C4-2B (cell line): ENCODE measurements at regions not wholly inside any gene's neighbourhood (a gene's known extent, or its start where the extent isn't known, plus 50 kb on each side); places are given as distances from the start of the nearest gene placed in this dataset.

Experiments
- ZFX ChIP-seq: fragments of 450-650 bp; IDR thresholded peaks from 2 replicates; pipeline ENCODE4 v1.6.1; 2017
- TF ChIP-seq, protein P1 (sequence below): fragments of 450-650 bp; conservative IDR thresholded peaks from 2 replicates; pipeline ENCODE4 v1.5.1; 2017; ENCODE audit warnings: mild to moderate bottlenecking

DNA sequence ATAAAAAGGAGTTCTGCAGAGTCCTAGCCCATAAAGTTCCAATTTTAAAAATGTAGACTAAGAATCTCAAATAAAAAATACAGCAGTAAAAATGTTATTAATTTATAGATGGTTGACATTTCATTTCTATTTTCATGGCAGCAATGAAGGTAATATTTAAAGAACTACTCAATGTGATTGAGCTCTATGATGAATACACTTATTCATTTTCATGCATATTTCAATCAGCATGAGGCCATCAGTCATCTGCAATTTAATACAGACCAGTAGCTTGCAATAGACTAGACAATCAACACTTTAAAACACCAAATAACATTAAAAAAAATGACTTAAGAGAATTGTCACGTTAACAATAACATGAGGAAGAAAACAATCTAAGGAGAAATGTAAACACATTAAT is 1295.8 kb upstream of the ALCAM start:
- TF ChIP-seq, protein P1, sequence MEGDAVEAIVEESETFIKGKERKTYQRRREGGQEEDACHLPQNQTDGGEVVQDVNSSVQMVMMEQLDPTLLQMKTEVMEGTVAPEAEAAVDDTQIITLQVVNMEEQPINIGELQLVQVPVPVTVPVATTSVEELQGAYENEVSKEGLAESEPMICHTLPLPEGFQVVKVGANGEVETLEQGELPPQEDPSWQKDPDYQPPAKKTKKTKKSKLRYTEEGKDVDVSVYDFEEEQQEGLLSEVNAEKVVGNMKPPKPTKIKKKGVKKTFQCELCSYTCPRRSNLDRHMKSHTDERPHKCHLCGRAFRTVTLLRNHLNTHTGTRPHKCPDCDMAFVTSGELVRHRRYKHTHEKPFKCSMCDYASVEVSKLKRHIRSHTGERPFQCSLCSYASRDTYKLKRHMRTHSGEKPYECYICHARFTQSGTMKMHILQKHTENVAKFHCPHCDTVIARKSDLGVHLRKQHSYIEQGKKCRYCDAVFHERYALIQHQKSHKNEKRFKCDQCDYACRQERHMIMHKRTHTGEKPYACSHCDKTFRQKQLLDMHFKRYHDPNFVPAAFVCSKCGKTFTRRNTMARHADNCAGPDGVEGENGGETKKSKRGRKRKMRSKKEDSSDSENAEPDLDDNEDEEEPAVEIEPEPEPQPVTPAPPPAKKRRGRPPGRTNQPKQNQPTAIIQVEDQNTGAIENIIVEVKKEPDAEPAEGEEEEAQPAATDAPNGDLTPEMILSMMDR = no peak
- no peak for TF ChIP-seq ZFX
